WI38 (cell line): ENCODE measurements at regions not wholly inside any gene's neighbourhood (a gene's known extent, or its start where the extent isn't known, plus 50 kb on each side); places are given as distances from the start of the nearest gene placed in this dataset.

ENCODE experiments used
- H3K4me3 ChIP-seq: 2 replicates; pipeline ENCODE4 v1.5.1; 2011; ENCODE audit warnings: low read depth, mild to moderate bottlenecking, control low read depth, low read length
- TF ChIP-seq, protein P1 (sequence below): IDR thresholded peaks from 2 replicates; pipeline ENCODE4 v1.5.1; 2012; ENCODE audit warnings: low read depth, mild to moderate bottlenecking, control low read depth, low read length

DNA sequence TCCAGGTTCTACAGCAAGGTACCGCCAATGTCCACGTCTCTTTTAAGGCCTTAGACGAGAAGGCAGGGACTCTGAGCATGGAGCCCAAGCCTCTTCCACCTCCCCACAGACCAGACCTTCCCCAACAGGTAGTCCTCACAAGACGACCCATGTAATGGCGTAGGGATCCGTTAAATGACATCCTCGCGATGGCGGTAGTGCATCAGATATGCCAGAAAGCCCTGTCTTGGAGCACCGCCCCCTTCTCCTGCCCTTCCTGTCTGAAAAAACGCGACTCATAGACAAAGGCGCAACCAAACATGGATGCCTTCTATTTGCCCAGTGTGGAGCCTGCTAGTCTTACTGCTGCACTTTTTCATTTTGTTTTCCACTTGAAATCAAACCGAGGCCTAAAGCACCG, 185.4 kb downstream of the OR13H1 start:
- peak overlapping the region; percentile 59 for H3K4me3 ChIP-seq
- TF ChIP-seq, protein P1, sequence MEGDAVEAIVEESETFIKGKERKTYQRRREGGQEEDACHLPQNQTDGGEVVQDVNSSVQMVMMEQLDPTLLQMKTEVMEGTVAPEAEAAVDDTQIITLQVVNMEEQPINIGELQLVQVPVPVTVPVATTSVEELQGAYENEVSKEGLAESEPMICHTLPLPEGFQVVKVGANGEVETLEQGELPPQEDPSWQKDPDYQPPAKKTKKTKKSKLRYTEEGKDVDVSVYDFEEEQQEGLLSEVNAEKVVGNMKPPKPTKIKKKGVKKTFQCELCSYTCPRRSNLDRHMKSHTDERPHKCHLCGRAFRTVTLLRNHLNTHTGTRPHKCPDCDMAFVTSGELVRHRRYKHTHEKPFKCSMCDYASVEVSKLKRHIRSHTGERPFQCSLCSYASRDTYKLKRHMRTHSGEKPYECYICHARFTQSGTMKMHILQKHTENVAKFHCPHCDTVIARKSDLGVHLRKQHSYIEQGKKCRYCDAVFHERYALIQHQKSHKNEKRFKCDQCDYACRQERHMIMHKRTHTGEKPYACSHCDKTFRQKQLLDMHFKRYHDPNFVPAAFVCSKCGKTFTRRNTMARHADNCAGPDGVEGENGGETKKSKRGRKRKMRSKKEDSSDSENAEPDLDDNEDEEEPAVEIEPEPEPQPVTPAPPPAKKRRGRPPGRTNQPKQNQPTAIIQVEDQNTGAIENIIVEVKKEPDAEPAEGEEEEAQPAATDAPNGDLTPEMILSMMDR: peak; percentile 24

DNA sequence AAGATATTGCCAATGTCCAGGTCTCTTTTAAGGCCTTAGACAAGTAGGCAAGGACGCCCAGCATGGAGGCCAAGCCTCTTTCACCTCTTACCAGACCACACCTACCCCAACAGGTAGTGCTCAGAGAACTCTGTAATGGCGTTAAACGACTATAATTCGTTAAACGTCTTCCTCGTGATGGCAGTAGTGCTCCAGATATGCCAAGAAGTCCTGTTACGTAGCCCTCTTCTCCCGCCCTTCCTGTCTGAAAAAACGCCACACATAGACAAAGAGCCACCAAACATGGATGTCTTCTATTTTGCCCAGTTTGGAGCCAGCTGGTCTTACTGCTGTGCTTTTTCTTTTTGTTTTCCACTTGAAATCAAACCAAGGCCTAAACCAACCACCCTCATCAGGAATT, 190.7 kb downstream of the OR13H1 start:
- TF ChIP-seq, protein P1: no peak
- peak overlapping the region; percentile 30; the same call in 1 of the 2 replicates for H3K4me3 ChIP-seq

DNA sequence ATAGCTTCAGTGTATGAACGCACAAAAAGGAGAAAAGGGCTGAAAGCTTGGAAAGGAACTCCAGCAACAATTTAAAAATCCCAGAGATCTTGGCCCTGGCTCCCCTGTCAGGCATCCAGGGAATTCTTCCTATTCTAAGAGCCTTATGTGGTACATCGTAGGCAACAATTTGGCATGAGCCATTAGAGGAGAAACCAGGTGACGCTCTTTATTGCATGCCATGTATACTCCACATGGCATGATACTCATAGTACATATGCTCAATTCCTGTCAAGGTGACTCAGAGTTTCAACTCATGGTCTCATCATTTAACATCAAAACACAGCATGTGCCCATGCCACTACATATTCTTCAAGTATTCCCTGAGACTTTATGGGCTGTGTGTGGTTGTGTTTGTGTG, 191.3 kb downstream of the OR13H1 start:
- TF ChIP-seq, protein P1: no peak
- H3K4me3 ChIP-seq: peak overlapping the region; percentile 30; the same call in 1 of the 2 replicates

DNA sequence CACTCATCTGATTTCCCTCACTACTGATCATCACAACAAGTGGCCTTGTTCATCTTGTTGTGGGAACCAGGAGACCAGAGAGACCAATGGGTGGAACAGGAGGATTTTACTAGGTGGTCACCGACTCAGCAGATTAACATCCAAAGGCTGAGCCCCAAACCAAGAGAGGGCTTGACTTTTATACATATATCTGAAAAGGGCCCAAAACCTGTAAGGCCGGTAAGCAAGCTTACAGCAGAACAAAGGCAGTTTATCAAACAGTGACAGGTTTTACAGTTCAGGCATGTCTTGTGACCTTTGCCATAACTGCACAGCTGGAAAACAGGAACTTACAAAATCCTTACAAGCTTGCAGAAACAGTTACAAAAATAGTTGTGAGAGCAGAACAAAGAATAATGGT, 195.9 kb downstream of the OR13H1 start:
- TF ChIP-seq, protein P1: no peak
- H3K4me3 ChIP-seq: no peak overlapping the region

DNA sequence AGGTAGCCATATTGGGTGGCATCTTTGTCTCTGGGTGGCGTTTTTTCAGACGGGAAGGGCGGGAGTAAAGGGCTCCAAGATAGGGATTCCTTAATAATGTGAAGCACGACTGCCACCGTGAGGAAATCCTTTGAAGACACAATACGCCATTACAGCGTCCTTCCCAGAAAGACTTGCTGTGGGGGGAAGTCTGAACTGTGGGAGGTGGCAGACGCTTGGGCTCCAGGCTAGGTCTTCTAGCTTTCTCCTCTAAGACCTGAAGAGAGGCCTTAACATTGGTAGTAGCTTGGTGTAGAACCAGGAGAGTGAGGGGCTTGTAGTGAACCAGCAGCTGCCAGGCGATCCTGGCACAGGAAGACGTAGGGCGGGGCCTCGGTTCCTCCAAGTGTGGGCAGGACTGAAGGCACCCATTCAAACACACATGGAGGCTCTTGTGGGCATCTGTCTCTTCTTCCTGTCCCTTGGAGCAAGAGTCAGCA, 197.3 kb downstream of the OR13H1 start:
- TF ChIP-seq, protein P1: peak; percentile 3; the same call in 1 of the 2 replicates
- H3K4me3 ChIP-seq: peak overlapping the region; percentile 53

DNA sequence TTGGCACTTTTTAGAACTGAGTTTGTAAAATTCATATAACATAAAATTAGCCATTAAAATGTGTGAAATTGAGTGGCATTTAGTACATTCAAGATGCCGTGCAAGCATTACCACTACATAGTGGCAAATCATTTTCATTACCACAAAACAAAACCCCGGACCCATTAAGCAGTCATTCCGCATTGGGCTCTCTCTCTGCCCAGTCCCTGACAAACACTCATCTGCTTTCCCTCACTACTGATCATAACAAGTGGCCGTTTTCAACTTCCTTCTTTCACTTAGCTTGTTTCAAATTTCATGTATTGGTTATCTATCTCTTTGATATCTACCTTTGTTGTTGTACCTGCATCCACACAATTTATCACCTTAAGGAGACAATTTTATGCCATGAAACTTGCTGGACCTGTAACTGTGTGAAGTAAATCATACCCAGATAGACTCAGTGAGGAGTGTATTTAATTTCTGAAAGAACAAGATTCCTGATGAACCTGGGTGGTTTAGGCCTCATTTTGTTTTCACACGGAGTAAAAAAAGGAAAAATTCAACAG, 202.1 kb downstream of the OR13H1 start:
- TF ChIP-seq, protein P1: no peak
- peak overlapping the region; percentile 61 for H3K4me3 ChIP-seq

DNA sequence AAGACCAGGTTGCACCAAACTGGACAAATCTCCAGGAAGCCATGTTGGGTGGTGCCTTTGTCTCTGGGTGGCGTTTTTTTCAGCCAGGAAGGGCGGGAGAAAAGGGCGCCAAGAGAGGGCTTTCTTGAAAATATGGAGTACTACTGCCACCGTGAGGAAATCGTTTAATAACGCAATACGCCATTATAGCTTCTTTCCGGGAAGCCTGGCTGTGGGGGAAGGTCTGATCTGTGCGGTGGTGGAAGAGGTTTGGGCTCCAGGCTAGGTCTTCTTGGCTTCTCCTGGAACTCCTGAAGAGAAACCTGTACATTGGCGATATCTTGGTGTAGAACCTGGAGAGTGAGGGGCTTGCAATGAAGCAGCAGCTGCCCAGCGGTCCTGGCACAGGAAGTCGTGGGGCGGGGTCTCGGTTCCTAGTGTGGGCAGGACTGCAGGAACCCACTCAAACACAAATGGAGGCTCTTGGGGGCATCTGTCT, 202.7 kb downstream of the OR13H1 start:
- TF ChIP-seq, protein P1: 0 out of 2 replicates have a peak, but pooled peaks have one; percentile 13
- peak overlapping the region; percentile 61 for H3K4me3 ChIP-seq
